ENCODE measurements at regions not wholly inside any gene's neighbourhood (a gene's known extent, or its start where the extent isn't known, plus 50 kb on each side); places are given as distances from the start of the nearest gene placed in this dataset.

GRCh38 chr6:48658915-48659314 is 547.9 kb upstream of the PTCHD4 start:
- no peak for TF ChIP-seq CTCF (IDR thresholded peaks at IDR 0.05)
- no peak for TF ChIP-seq POLR2A (IDR thresholded peaks at IDR 0.05)
